ENCODE measurements at regions not wholly inside any gene's neighbourhood (a gene's known extent, or its start where the extent isn't known, plus 50 kb on each side); places are given as distances from the start of the nearest gene placed in this dataset.
A peak's percentile ranks its signal among the peaks of the same experiment; 100 is the strongest.

DNA sequence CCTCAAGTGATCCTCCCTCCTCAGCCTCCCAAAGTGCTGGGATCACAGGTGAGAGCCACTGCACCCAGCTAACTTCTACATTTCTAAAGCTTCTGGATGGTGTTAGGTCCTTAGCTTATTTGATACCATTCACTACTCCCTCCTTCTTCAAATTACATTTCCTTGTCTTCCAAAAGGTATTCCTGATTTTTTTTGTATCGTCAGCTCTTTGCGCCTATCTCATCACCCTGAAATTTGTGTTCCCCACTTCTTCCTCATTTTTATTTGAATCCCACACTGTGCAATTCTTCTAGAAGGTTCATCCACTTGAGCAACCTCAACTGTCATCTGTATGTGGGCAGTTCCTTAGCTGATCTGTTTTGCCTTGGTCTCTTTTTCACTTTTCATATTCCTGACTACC, 241.8 kb upstream of the RGS6 start:
- no peak overlapping the region for H3K27ac ChIP-seq (replicated peaks)
- H3K4me3 ChIP-seq (replicated peaks; ENCODE audit: insufficient read depth, low read length): no peak overlapping the region
- no peaks in the 10 kb centered on the region for H3K27me3 ChIP-seq (ENCODE audit: insufficient read depth, poor library complexity, severe bottlenecking)
- peak in 1 of 2 experiments; percentile 18 for DNase-seq (ENCODE audit: low read depth in 1 of 2, low spot score in 1 of 2)
- no peak for TF ChIP-seq REST (IDR thresholded peaks at IDR 0.05; ENCODE audit: insufficient replicate concordance, low read depth)
- TF ChIP-seq SPI1 (IDR thresholded peaks at IDR 0.05; ENCODE audit: borderline replicate concordance, low read depth): no peak
- TF ChIP-seq, protein P1, sequence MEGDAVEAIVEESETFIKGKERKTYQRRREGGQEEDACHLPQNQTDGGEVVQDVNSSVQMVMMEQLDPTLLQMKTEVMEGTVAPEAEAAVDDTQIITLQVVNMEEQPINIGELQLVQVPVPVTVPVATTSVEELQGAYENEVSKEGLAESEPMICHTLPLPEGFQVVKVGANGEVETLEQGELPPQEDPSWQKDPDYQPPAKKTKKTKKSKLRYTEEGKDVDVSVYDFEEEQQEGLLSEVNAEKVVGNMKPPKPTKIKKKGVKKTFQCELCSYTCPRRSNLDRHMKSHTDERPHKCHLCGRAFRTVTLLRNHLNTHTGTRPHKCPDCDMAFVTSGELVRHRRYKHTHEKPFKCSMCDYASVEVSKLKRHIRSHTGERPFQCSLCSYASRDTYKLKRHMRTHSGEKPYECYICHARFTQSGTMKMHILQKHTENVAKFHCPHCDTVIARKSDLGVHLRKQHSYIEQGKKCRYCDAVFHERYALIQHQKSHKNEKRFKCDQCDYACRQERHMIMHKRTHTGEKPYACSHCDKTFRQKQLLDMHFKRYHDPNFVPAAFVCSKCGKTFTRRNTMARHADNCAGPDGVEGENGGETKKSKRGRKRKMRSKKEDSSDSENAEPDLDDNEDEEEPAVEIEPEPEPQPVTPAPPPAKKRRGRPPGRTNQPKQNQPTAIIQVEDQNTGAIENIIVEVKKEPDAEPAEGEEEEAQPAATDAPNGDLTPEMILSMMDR (IDR thresholded peaks at IDR 0.05; ENCODE audit: insufficient read depth, low read length): no peak
- no peak for TF ChIP-seq POLR2AphosphoS5 (IDR thresholded peaks at IDR 0.05; ENCODE audit: low read depth)
- TF ChIP-seq GABPA (IDR thresholded peaks at IDR 0.05; ENCODE audit: low read depth): no peak

DNA sequence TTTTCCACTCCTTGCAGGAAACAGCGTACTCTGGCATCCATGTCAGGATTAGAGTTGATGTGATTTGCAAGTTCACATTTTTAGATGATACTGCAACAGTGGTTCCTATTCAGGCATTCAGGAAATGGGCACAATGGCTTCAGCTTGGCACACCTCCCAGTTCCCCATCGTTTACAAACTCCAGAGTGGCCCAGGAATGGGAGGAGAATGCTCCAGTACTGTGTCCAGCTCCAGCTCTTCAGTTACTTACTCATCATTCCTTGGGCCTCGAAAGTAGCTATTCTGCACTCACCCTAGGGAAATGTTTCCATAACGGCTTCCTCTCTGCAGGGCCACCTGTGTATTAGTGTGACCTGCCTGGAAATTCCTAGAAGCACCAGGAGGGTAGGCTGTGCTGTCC, 239.7 kb upstream of the RGS6 start:
- no peak for DNase-seq (ENCODE audit: low read depth in 1 of 2, low spot score in 1 of 2)
- Histone ChIP-seq H3K27me3 (ENCODE audit: insufficient read depth, poor library complexity, severe bottlenecking) (no peaks in the 10 kb centered on the region), H3K4me3 (replicated peaks; ENCODE audit: insufficient read depth, low read length) (no peak overlapping the region), H3K27ac (replicated peaks) (no peak overlapping the region)
- TF ChIP-seq, protein P1 (IDR thresholded peaks at IDR 0.05; ENCODE audit: insufficient read depth, low read length): no peak
- TF ChIP-seq POLR2AphosphoS5 (IDR thresholded peaks at IDR 0.05; ENCODE audit: low read depth): no peak
- TF ChIP-seq GABPA (IDR thresholded peaks at IDR 0.05; ENCODE audit: low read depth): no peak
- TF ChIP-seq REST (IDR thresholded peaks at IDR 0.05; ENCODE audit: insufficient replicate concordance, low read depth): no peak
- no peak for TF ChIP-seq SPI1 (IDR thresholded peaks at IDR 0.05; ENCODE audit: borderline replicate concordance, low read depth)

DNA sequence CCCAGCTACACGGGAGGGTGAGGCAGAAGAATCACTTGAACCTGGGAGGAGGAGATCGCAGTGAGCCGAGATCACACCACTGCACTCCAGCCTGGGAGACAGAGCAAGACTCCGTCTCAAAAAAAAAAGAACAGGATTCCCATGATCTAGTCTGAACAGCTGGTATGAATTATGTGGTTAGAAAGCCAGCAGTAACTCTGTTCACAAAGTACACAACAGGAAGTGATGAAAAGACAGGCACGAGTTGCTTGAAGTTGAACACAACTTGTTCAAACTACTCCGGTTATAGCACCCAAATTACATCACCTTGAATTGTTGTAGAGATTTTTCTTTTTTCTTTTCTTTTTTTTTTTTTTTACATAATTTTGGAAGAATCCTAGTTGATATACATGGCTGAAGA, 238.8 kb upstream of the RGS6 start:
- Histone ChIP-seq H3K27ac (replicated peaks) (no peak overlapping the region), H3K4me3 (replicated peaks; ENCODE audit: insufficient read depth, low read length) (no peak overlapping the region)

More for the DNA sequence above, 238.8 kb upstream of the RGS6 start:
- no peak for TF ChIP-seq GABPA (IDR thresholded peaks at IDR 0.05; ENCODE audit: low read depth)
- no peak for TF ChIP-seq REST (IDR thresholded peaks at IDR 0.05; ENCODE audit: insufficient replicate concordance, low read depth)
- TF ChIP-seq POLR2AphosphoS5 (IDR thresholded peaks at IDR 0.05; ENCODE audit: low read depth): no peak
- TF ChIP-seq, protein P1 (IDR thresholded peaks at IDR 0.05; ENCODE audit: insufficient read depth, low read length): no peak
- no peak for TF ChIP-seq SPI1 (IDR thresholded peaks at IDR 0.05; ENCODE audit: borderline replicate concordance, low read depth)
- no peaks in the 10 kb centered on the region for H3K27me3 ChIP-seq (ENCODE audit: insufficient read depth, poor library complexity, severe bottlenecking)
- no peak for DNase-seq (ENCODE audit: low read depth in 1 of 2, low spot score in 1 of 2)
